Thyroid gland (tissue), 4 donors: ENCODE measurements at regions not wholly inside any gene's neighbourhood (a gene's known extent, or its start where the extent isn't known, plus 50 kb on each side); places are given as distances from the start of the nearest gene placed in this dataset.

ENCODE experiments used
- CTCF ChIP-seq, 6 experiments: fragments of 200-600 bp in 3 of 6; fragments of 450-650 bp in 3 of 6; sonication (generic) in 3 of 6; IDR thresholded peaks; one replicate each; pipeline ENCODE4 v1.5.1; 2016 to 2019; ENCODE audit warnings: antibody characterized with exemption in 6 of 6, mild to moderate bottlenecking in 2 of 6, inconsistent platforms in 1 of 6, moderate library complexity in 1 of 6
- POLR2A ChIP-seq, 2 donors: fragments of 450-650 bp; IDR thresholded peaks; one replicate each; pipeline ENCODE4 v1.6.1; 2017; ENCODE audit warnings: antibody characterized with exemption in 2 of 2, mild to moderate bottlenecking in 2 of 2, moderate library complexity in 1 of 2

DNA sequence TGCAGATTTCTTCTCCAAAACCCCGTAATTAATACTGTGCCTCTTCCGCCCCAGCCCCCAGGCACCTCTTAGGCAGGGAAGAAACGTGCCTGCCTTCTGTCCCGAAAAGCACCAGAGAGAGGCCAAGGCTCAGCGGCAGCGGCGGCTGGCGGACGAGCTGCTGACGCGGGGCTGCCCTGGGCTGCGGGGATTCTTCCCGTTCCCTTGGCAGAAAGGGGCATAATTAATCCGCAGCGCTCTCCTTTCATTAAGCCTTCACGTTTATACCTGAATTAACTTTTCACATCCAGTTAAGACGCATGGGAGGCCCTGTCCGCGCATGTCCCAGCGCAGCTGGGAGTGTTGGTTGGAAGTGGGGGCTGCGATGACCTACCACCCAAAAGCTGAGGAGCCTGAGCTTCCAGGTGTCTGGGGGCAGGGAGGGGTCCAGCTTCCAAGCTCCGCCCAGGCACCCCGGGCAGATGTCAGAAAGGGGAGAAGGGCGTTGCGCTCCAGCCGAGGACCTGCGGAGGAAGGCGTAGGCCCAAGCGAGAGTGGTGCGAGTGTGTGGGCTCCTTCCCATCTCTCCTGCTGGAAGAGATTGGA, 167.4 kb upstream of the LRFN2 start:
- TF ChIP-seq POLR2A (IDR thresholded peaks at IDR 0.05), result no peak
- TF ChIP-seq CTCF (IDR thresholded peaks at IDR 0.05), result no peak
